ENCODE measurements at regions not wholly inside any gene's neighbourhood (a gene's known extent, or its start where the extent isn't known, plus 50 kb on each side); places are given as distances from the start of the nearest gene placed in this dataset.

DNA sequence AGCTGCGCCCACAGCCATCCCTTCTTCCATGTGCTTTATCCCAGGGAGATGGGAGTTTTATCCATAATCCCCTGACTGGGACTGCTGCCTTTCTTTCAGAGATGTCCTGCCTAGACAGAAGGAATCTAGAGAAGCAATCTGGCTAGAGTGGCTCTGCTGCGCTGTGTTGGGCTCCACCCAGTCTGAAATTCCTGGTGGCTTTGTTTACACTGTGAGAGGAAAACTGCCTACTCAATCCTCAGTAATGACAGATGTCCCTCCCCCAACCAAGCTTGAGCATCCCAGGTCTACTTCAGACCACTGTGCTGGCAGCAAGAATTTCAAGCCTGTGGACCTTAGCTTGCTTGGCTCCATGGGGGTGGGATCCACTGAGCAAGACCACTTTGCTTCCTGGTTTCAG, 116.9 kb upstream of the AR start:
- H4K20me1 ChIP-seq (ENCODE audit: insufficient read depth, low read length): no peaks in the 10 kb centered on the region
- no peak overlapping the region for H2AFZ ChIP-seq (ENCODE audit: low read length)
- no peaks in the 10 kb centered on the region for H3K9me3 ChIP-seq (ENCODE audit: low read length)
- DNase-seq (ENCODE audit: low spot score): no peak
- no peak overlapping the region for H3K27ac ChIP-seq (ENCODE audit: low read depth, low read length, poor library complexity, severe bottlenecking)
- H3K79me2 ChIP-seq (ENCODE audit: insufficient read depth, low read depth, low read length): no peaks in the 10 kb centered on the region
- H3K4me2 ChIP-seq (ENCODE audit: low read length): no peak overlapping the region
- H3K9me2 ChIP-seq (ENCODE audit: insufficient read depth, low read length): no peaks in the 10 kb centered on the region
- no peak for TF ChIP-seq EZH2phosphoT487 (IDR thresholded peaks at IDR 0.05; ENCODE audit: borderline replicate concordance, low read depth, low read length)
- TF ChIP-seq, protein P1, sequence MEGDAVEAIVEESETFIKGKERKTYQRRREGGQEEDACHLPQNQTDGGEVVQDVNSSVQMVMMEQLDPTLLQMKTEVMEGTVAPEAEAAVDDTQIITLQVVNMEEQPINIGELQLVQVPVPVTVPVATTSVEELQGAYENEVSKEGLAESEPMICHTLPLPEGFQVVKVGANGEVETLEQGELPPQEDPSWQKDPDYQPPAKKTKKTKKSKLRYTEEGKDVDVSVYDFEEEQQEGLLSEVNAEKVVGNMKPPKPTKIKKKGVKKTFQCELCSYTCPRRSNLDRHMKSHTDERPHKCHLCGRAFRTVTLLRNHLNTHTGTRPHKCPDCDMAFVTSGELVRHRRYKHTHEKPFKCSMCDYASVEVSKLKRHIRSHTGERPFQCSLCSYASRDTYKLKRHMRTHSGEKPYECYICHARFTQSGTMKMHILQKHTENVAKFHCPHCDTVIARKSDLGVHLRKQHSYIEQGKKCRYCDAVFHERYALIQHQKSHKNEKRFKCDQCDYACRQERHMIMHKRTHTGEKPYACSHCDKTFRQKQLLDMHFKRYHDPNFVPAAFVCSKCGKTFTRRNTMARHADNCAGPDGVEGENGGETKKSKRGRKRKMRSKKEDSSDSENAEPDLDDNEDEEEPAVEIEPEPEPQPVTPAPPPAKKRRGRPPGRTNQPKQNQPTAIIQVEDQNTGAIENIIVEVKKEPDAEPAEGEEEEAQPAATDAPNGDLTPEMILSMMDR (conservative IDR thresholded peaks at IDR 0.05; ENCODE audit: low read length): no peak
- no peaks in the 10 kb centered on the region for H3K4me1 ChIP-seq (ENCODE audit: insufficient read depth, low read length, poor library complexity, severe bottlenecking)
- intact Hi-C loops (cut with micrococcal nuclease; ENCODE audit: unreplicated experiment): no loop called here
- ChIA-PET POLR2A (no interaction called here), CTCF (ENCODE audit: unreplicated experiment) (no interaction called here)
- H3K36me3 ChIP-seq (ENCODE audit: insufficient read depth, low read length): no peaks in the 10 kb centered on the region
- no peak overlapping the region for H3K4me3 ChIP-seq (ENCODE audit: low read depth, low read length, poor library complexity, severe bottlenecking)
- no TSS peak for BruUV-seq (replicated peaks)

DNA sequence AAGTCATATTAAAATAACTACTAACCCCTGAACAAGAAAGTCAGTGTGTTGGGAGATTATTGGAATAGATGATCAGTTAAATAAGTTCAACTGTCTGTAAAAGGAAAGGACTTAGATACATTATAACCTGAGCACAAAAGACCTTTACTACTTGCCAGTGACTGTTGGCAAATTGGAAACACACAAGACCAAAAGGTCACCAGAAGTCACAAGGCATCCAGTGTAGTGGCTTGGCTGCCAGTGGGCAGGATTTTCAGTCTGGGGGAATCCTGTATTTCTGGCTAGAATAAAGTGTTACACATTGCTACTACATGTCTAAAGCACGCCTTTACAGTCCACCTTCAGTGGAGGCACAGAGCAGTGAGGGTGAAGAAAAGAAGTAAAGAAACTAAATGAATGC, 108.3 kb upstream of the AR start:
- no peak for DNase-seq (ENCODE audit: low spot score)
- no peak for TF ChIP-seq EZH2phosphoT487 (IDR thresholded peaks at IDR 0.05; ENCODE audit: borderline replicate concordance, low read depth, low read length)
- TF ChIP-seq, protein P1 (conservative IDR thresholded peaks at IDR 0.05; ENCODE audit: low read length): no peak
- no peak overlapping the region for H3K27ac ChIP-seq (ENCODE audit: low read depth, low read length, poor library complexity, severe bottlenecking)
- no peaks in the 10 kb centered on the region for H3K9me3 ChIP-seq (ENCODE audit: low read length)
- H3K9me2 ChIP-seq (ENCODE audit: insufficient read depth, low read length): no peaks in the 10 kb centered on the region
- H3K4me1 ChIP-seq (ENCODE audit: insufficient read depth, low read length, poor library complexity, severe bottlenecking): no peaks in the 10 kb centered on the region
- no peak overlapping the region for H3K4me3 ChIP-seq (ENCODE audit: low read depth, low read length, poor library complexity, severe bottlenecking)
- H2AFZ ChIP-seq (ENCODE audit: low read length): no peak overlapping the region
- H3K4me2 ChIP-seq (ENCODE audit: low read length): no peak overlapping the region
- CTCF ChIA-PET (ENCODE audit: unreplicated experiment): no interaction called here
- POLR2A ChIA-PET: no interaction called here
- intact Hi-C loops (cut with micrococcal nuclease; ENCODE audit: unreplicated experiment): no loop called here
- no peaks in the 10 kb centered on the region for H3K79me2 ChIP-seq (ENCODE audit: insufficient read depth, low read depth, low read length)
- BruUV-seq (replicated peaks): no TSS peak
- no peaks in the 10 kb centered on the region for H3K36me3 ChIP-seq (ENCODE audit: insufficient read depth, low read length)
- H4K20me1 ChIP-seq (ENCODE audit: insufficient read depth, low read length): no peaks in the 10 kb centered on the region

DNA sequence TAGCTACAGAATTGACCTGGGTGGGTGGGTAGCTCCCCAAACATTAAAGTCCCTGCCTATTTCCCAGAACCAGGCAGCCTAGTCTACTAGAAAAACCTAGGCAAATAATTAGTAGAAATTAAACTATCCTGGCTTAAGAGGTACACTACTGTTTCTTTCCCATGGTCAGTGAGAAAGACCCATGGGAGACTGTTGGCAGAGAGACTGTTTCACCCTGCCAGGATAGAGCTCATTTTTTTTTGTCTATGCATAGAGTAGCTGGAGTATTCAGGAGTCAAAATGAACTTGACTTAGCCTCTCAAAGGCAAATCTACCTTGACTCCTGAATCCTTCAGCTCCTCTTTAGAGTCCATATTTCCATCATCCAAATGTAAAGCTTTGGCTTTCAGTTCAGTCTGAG, 107.0 kb upstream of the AR start:
- ChIA-PET POLR2A (no interaction called here), CTCF (ENCODE audit: unreplicated experiment) (no interaction called here)
- intact Hi-C loops (cut with micrococcal nuclease; ENCODE audit: unreplicated experiment): no loop called here
- no peaks in the 10 kb centered on the region for H3K9me2 ChIP-seq (ENCODE audit: insufficient read depth, low read length)
- H3K27ac ChIP-seq (ENCODE audit: low read depth, low read length, poor library complexity, severe bottlenecking): no peak overlapping the region
- no peaks in the 10 kb centered on the region for H3K36me3 ChIP-seq (ENCODE audit: insufficient read depth, low read length)
- no peak overlapping the region for H3K4me3 ChIP-seq (ENCODE audit: low read depth, low read length, poor library complexity, severe bottlenecking)
- H4K20me1 ChIP-seq (ENCODE audit: insufficient read depth, low read length): no peaks in the 10 kb centered on the region
- no peak overlapping the region for H3K4me2 ChIP-seq (ENCODE audit: low read length)
- TF ChIP-seq, protein P1 (conservative IDR thresholded peaks at IDR 0.05; ENCODE audit: low read length): no peak
- TF ChIP-seq EZH2phosphoT487 (IDR thresholded peaks at IDR 0.05; ENCODE audit: borderline replicate concordance, low read depth, low read length): no peak
- no peaks in the 10 kb centered on the region for H3K79me2 ChIP-seq (ENCODE audit: insufficient read depth, low read depth, low read length)
- H3K4me1 ChIP-seq (ENCODE audit: insufficient read depth, low read length, poor library complexity, severe bottlenecking): no peaks in the 10 kb centered on the region
- no peak overlapping the region for H2AFZ ChIP-seq (ENCODE audit: low read length)
- BruUV-seq (replicated peaks): no TSS peak
- no peaks in the 10 kb centered on the region for H3K9me3 ChIP-seq (ENCODE audit: low read length)
- no peak for DNase-seq (ENCODE audit: low spot score)

Data from OCI-LY7 (cell line).